Transverse colon (tissue), 4 donors: ENCODE measurements at regions not wholly inside any gene's neighbourhood (a gene's known extent, or its start where the extent isn't known, plus 50 kb on each side); places are given as distances from the start of the nearest gene placed in this dataset.

Source experiments
- DNase-seq: peaks from one replicate; pipeline ENCODE4 v3.0.0-alpha.2; 2019
- H3K27ac ChIP-seq, 4 donors: fragments of 200-600 bp; sonication (generic); 2 replicates each; pipeline ENCODE4 v1.5.1; 2016 to 2018; ENCODE audit warnings: inconsistent platforms in 4 of 4
- H3K27me3 ChIP-seq: fragments of 200-600 bp; sonication (generic); 2 replicates; pipeline ENCODE4 v1.5.1; 2017; ENCODE audit warnings: inconsistent platforms
- H3K36me3 ChIP-seq, 4 donors: fragments of 200-600 bp; sonication (generic); 2 replicates each; pipeline ENCODE4 v1.5.1; 2017 to 2019; ENCODE audit warnings: inconsistent platforms in 4 of 4
- H3K4me1 ChIP-seq, 4 donors: fragments of 200-600 bp; sonication (generic); 2 replicates each; pipeline ENCODE4 v1.5.1; 2017 to 2020; ENCODE audit warnings: inconsistent platforms in 4 of 4
- H3K4me3 ChIP-seq, 4 donors: fragments of 200-600 bp; sonication (generic); 1 replicate in 1 of 4; 2 replicates in 3 of 4; pipeline versions ENCODE4 v1.5.1 to v1.6.1; 2017 to 2019; ENCODE audit warnings: inconsistent platforms in 4 of 4
- H3K9me3 ChIP-seq, 2 donors: fragments of 200-600 bp; sonication (generic); 2 replicates each; pipeline ENCODE4 v1.5.1; 2017 to 2019; ENCODE audit warnings: inconsistent platforms in 2 of 2
- CTCF ChIP-seq, 5 experiments: fragments of 200-600 bp in 3 of 5; fragments of 450-650 bp in 2 of 5; sonication (generic) in 3 of 5; IDR thresholded peaks; 1 replicate in 2 of 5; 2 replicates in 3 of 5; pipeline ENCODE4 v1.5.1; 2016 to 2017; ENCODE audit warnings: antibody characterized with exemption in 5 of 5, inconsistent platforms in 3 of 5, mild to moderate bottlenecking in 2 of 5, moderate library complexity in 1 of 5
- EP300 ChIP-seq: sonication (generic); formaldehyde crosslinking; IDR thresholded peaks from one replicate; pipeline ENCODE4 v1.6.1; 2017; ENCODE audit warnings: antibody characterized with exemption, low read depth
- POLR2A ChIP-seq: fragments of 450-650 bp; IDR thresholded peaks from one replicate; pipeline ENCODE4 v1.6.1; 2016; ENCODE audit warnings: antibody characterized with exemption, mild to moderate bottlenecking, moderate library complexity
- POLR2AphosphoS5 ChIP-seq, 3 donors: sonication (generic); formaldehyde crosslinking; IDR thresholded peaks; one replicate each; pipeline ENCODE4 v1.6.1; 2016; ENCODE audit warnings: antibody characterized with exemption in 3 of 3
- WGBS, 2 donors: methylation state at CpG; one replicate each; pipeline ENCODE4 v1.1.5; 2018; ENCODE audit warnings: low coverage in 1 of 2; 5-methylcytosine and 5-hydroxymethylcytosine counted together
- in situ Hi-C, 4 donors: fragments of 200-750 bp; cut with MboI; loops; one replicate each; pipeline versions ENCODE4 v1.15.0 to v1.15.1; 2017; ENCODE audit warnings: low sequenced_read_pairs in 3 of 4, low pct_ligation_motif_present in 1 of 4, low pct_unique_long_range_greater_than_20kb in 1 of 4
- intact Hi-C: fragments of 100-400 bp; cut with DNase I; formaldehyde crosslinking; loops from one replicate; pipeline ENCODE4 v1.15.1; 2023; ENCODE audit warnings: low total_unique reads

GRCh38 chr6:20331625-20332024, 70.1 kb upstream of the E2F3 start:
- H3K4me1 ChIP-seq: peaks cover 0 to 5% (median 1%) of the 10 kb centered on the region in 4 donors
- intact Hi-C loops (no loop called here), in situ Hi-C loops (no loop called here)
- no peak overlapping the region for H3K27ac ChIP-seq
- TF ChIP-seq EP300: no peak
- no peak for TF ChIP-seq POLR2A
- no peak for TF ChIP-seq POLR2AphosphoS5 (IDR thresholded peaks at IDR 0.05)
- TF ChIP-seq CTCF (IDR thresholded peaks at IDR 0.05): no peak
- DNase-seq: no peak
- WGBS, 2 donors: 71 to 92% methylated on average over 3 to 5 of the region's 5 CpGs
- no peaks in the 10 kb centered on the region for H3K36me3 ChIP-seq
- H3K27me3 ChIP-seq: no peaks in the 10 kb centered on the region
- H3K4me3 ChIP-seq: no peak overlapping the region
- H3K9me3 ChIP-seq: no peaks in the 10 kb centered on the region

- WGBS, 2 donors: 75 to 84% methylated on average over 1 of the region's 1 CpG
Observed at GRCh38 chr6:20332441-20333006, 69.2 kb upstream of the E2F3 start.

GRCh38 chr6:20333721-20334269, 67.9 kb upstream of the E2F3 start:
- no peak for DNase-seq
- 78 to 91% methylated on average over 4 to 9 of the region's 9 CpGs for WGBS, 2 donors
- no peaks in the 10 kb centered on the region for H3K27me3 ChIP-seq
- TF ChIP-seq POLR2A (no peak), EP300 (no peak), CTCF (IDR thresholded peaks at IDR 0.05) (no peak), POLR2AphosphoS5 (IDR thresholded peaks at IDR 0.05) (no peak)
- H3K36me3 ChIP-seq: no peaks in the 10 kb centered on the region
- intact Hi-C loops: no loop called here
- no peaks in the 10 kb centered on the region for H3K9me3 ChIP-seq
- no peak overlapping the region for H3K4me3 ChIP-seq
- H3K4me1 ChIP-seq: peaks cover 0 to 5% (median 1%) of the 10 kb centered on the region in 4 donors
- in situ Hi-C loops: no loop called here
- no peak overlapping the region for H3K27ac ChIP-seq

More at GRCh38 chr6:20332441-20333006, 69.2 kb upstream of the E2F3 start:
- TF ChIP-seq CTCF (IDR thresholded peaks at IDR 0.05) (no peak), POLR2A (no peak), EP300 (no peak)
- DNase-seq: no peak
- Histone ChIP-seq H3K4me3 (no peak overlapping the region), H3K27ac (no peak overlapping the region), H3K4me1 (peaks cover 0 to 5% (median 1%) of the 10 kb centered on the region in 4 donors), H3K36me3 (no peaks in the 10 kb centered on the region), H3K9me3 (no peaks in the 10 kb centered on the region), H3K27me3 (no peaks in the 10 kb centered on the region)
- intact Hi-C loops (no loop called here), in situ Hi-C loops (no loop called here)

- Histone ChIP-seq H3K4me3 (no peak overlapping the region), H3K9me3 (no peaks in the 10 kb centered on the region), H3K4me1 (peaks cover 0 to 5% (median 1%) of the 10 kb centered on the region in 4 donors), H3K27ac (no peak overlapping the region), H3K36me3 (no peaks in the 10 kb centered on the region), H3K27me3 (no peaks in the 10 kb centered on the region)
- in situ Hi-C loops (no loop called here), intact Hi-C loops (no loop called here)
- no peak for DNase-seq
- TF ChIP-seq POLR2AphosphoS5 (IDR thresholded peaks at IDR 0.05): no peak
- 86 to 93% methylated on average over 4 to 8 of the region's 8 CpGs for WGBS, 2 donors
Observed at GRCh38 chr6:20334334-20334733, 67.3 kb upstream of the E2F3 start.

GRCh38 chr6:20334962-20335361, 66.7 kb upstream of the E2F3 start:
- no peaks in the 10 kb centered on the region for H3K36me3 ChIP-seq
- no peak for TF ChIP-seq EP300
- TF ChIP-seq CTCF (IDR thresholded peaks at IDR 0.05): no peak
- TF ChIP-seq POLR2AphosphoS5 (IDR thresholded peaks at IDR 0.05): no peak
- no peak for TF ChIP-seq POLR2A
- peaks cover 0 to 5% (median 1%) of the 10 kb centered on the region in 4 donors for H3K4me1 ChIP-seq
- H3K27me3 ChIP-seq: no peaks in the 10 kb centered on the region
- H3K4me3 ChIP-seq: no peak overlapping the region
- WGBS, 2 donors: 67 to 83% methylated on average over 1 of the region's 1 CpG
- DNase-seq: no peak
- in situ Hi-C loops: no loop called here
- no peak overlapping the region for H3K27ac ChIP-seq
- intact Hi-C loops: no loop called here
- H3K9me3 ChIP-seq: no peaks in the 10 kb centered on the region
